ENCODE measurements at regions not wholly inside any gene's neighbourhood (a gene's known extent, or its start where the extent isn't known, plus 50 kb on each side); places are given as distances from the start of the nearest gene placed in this dataset.

DNA sequence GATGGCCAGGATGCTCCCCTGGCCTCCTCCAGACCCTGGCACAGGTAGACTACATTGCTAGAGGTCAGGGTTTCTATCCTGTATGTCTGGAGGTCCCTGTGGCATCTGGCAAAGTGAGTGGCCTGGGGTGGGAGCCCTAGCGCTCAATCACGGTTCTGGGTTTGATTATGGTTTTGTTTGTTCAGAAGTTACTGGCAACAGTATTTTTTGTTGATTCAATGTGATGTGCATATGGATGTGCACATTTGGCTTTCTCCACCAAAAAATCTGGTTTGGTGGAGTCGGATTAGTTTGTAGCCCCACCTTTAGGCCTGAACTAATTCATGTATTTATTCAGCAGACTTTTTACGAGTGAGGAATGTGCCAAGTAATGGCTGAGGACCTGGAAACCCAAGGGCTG, 109.7 kb downstream of the VEGFA start:
- DNase-seq: no peak

- DNase-seq: no peak
Observed at GRCh38 chr6:43878823-43879495, 108.9 kb downstream of the VEGFA start.

GRCh38 chr6:43878127-43878634, 108.2 kb downstream of the VEGFA start:
- DNase-seq: no peak

- DNase-seq: no peak
Observed at GRCh38 chr6:43877463-43878126, 107.6 kb downstream of the VEGFA start.

- no peak for DNase-seq
Observed at GRCh38 chr6:43877036-43877435, 107.0 kb downstream of the VEGFA start.

DNA sequence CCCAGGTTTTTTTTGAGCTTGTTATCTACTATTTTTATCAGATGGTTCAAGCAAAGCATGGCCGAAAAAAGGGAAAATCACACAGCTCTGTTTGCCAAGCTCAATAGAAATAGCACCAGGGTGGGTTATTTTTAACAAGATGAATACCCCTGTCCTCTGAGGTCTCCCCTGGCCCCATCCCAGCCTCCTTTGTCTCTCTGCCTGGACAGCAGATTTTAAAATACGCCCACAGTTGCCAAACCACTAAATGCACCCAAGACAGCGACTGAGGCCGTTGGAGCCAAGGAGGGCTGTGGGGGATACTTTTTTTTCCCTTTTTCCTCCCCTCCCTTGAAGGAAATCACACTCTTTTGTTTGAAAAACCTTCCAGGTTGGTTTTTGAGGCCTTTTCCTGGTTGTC, 106.6 kb downstream of the VEGFA start:
- no peak for DNase-seq

DNA sequence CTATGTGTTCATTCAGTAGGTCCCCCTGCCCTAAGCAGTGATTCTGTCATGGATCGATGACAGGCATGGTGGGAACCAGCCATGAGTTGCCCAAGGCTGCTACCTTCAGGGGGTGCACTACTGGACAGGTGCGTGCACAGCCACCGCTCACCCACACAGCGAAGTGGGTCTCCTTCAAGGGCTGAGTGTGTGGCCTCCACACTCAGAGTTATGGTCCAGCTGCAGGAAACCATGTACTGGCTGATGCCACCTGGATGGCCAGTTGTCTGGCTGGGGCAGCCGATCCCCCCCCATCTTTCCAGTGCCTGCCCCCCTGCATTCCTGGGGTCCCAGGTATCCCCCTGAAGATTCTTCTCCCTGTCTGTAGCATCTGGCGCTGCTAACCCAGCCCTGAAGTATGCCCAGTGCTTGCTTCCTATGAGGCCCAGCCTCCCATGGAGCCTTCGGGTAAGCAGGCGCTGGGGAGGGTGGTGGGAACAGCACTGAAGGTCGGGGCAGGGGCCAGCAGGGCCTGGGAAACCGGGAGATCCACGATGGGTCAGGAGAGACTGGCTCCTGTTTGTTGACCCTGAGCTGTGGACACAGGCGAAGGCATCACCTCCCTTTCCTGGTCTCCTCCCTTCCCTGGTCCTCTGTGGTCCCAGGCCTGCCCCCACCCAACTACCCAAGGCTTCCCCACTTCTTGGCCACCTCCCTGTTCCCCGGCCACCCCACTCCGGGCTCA, 106.0 kb downstream of the VEGFA start:
- DNase-seq: no peak

DNA sequence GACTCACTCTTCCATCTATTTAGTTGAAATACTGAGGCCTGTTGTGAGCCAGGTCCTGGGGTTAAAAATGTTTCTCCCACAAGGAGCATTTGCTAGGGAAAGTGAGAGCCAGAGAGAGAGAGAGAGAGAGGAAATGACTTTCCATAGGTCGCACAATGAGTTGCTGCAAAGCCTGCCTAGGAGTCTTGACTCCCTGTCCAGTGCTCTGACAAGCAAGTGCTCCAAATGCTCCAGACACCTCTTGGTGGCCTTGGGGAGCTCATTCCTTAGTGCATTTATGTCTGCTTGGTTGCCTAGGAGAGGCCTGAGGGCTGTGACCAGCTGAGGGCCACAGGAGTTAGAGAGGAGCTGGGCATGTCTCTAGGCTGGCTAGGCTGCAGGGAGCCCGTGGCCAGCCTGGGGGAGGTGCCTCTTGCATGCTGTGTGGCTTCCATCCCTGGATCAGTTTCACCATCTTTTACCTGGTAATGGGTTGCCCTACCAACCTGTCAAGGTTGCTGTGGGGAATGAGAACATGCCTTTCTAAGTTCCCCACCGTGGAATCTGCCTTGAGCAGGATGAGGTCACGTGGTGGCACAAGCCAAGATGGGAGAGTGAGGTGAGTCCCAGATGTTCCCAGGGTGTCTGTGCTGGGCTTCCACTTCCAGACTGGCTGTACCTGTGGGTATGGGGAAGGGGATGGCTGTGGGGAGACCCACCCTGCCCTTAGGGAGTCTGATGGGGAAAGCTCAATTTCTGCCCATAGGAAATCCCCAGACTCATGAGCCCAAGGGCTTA, 105.0 kb downstream of the VEGFA start:
- no peak for DNase-seq

DNA sequence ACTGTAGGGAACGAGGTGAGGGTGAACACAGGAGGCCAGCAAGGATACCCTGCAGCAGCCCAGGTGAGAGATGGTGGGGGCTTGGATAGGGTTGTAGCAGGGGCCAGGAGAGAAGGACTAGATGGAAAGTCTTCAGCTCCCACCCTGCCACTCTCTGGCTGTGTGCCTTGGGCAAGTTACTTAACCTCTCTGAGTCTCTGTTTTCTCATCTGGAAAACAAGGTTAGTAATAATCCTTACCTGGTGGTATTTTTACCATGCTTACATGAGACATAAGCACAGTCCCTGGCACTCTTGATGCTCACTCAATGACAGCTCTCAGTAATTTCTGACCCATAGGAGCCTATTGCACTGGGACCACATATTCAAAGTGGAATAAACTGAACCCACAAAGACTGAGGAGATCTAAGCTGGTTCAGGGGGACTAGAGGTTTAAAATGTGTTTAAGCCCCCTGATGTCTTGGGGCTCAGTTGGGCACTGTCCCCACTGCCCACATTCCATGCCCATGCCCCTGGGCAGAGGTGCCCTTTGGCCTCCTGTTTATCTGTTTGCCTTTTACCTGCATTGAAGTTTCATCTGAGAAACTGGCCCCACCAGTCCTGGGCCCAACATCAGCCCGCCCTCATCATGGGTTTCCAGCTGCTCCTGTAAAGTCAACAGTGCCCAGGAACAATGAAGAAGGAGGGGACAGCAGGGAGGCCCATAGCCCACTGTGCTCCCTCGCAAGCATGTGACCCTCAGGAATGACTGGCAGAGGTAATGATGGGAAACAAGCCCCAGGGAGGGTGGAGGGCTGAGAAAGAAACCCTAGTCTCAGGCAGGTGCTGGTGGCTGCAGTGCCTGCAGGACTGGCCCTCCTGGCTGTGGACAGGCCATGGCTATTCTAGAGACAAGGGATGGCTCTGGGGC, 104.0 kb downstream of the VEGFA start:
- no peak for DNase-seq

DNA sequence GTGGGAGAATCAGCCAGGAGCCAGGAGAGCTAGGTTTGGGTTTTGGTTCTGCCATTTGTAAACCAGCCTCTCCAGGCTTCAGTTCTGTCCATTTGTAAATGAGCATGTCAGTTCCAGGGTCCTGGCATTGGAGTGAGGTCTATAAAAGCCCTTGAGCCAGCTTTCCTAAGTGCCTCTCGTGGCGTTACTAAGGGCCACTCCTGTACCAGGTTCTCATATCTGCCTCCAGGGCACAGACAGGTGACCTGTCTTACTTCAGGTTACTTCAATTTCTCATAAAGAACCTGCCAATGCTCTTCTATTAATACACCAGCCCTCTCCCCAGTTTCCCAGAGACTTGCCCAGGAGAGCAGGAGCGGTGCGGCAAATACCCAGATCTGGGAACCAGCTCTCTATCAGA, 101.9 kb downstream of the VEGFA start:
- no peak for DNase-seq

DNA sequence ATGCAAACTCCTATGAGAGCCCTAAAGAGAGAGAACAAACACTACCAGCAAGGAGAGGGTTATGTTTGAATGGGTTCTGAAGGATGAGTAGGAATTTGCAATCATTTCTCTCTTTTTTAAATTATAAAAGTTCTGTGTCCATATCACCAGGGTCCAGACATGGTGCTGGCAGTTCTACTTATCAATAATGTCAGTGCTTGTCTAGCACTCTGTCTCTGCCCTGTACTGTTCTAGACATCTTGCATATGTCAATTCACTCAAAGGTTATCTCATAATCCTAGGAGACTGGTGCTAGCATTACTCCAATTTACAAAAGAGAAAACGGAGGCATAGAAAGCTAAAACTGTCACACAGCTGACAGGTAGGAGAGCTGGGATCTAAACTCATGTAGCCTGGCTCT, 101.3 kb downstream of the VEGFA start:
- no peak for DNase-seq

DNA sequence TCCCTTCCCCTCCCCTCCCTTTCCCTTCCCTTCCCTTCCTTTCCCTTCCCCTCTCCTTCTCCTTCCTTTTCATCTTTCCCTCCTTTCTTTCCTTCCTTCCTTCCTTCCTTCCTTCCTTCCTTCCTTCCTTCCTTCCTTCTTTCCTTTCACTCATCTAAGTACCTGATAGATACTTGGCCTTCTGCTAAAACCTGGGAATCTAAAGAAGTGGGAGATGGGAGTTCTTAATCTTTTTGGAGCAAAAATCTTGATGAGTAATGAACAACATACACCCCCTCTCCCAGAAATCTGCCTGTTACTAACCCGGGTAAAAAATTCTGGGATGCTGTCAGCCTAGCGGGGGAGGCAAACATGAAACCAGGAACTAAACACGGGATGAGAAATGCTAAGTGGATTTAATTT, 100.7 kb downstream of the VEGFA start:
- DNase-seq: no peak

DNA sequence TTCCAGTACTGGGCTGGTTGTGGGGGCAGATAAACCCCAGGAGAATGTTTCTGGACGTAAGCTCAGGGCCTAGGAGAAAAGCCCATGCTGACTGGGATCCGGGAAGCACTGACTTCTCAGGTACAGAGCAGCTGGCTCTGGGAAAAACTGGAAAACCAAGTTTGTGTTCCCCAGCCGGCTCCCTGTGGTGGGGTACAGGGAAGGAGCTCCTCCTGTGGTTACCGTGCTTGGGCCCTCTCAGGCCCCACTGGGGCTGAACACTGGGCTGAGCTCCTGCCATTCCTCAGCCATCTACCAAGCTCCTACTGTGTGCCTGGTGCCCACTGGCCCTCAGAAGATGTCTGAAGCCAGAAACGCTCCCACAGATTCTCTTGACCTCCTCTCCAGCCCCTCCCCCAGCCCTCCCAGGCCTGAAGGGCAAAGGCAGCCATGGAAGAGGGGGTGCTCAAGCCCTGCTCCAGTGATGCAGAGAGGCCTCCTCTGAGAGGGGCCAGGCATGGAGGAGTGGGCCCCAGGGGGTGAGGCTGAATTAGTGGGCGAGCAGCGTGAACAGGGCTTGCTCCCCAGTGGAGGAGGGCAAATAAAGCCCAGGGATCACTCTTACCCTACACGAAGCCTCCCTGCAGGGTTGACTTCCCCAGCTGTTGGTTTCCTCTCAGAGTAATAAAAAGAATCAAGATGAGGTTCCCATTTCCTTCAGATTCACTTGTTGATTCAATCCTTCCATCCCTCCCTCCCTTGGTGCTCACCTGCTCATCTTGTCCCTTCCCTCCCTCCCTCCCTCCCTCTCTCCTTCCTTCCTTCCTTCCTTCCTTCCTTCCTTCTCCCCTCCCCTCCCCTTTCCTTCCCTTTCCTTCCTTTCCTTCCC, 100.0 kb downstream of the VEGFA start:
- DNase-seq: no peak

DNA sequence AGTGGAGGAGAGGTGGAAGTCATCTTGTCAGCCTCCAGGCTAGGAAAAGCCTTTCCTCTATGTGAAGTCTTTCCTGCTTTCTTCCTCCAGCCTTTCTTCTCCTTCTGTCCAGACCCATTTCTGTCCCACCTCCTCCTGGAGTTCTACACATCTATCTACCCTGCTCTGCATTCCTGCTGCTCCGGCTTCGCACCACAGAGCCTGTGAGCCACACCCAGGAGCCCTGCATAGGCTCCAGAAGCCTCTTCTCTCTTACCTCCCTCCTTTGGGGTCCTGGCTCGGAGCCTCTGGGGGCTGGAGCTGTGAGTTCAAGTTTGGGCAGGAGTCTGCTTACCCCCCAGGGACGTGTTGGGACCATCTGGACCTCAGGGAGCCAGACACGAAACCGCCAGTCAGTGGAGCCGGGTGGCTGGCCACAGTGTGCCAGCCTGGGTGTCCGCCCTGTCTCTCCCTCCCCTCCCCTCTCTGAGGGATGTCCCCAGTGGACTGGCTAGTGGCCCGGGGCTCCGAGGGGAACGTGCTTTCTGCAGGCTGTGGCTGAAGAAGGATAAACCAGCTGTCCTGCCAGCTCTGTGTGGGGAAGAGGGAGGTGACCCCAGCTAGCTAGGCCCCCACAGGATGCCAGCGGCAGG, 99.2 kb downstream of the VEGFA start:
- DNase-seq: no peak

GRCh38 chr6:43868467-43868866, 98.5 kb downstream of the VEGFA start:
- DNase-seq: no peak

DNA sequence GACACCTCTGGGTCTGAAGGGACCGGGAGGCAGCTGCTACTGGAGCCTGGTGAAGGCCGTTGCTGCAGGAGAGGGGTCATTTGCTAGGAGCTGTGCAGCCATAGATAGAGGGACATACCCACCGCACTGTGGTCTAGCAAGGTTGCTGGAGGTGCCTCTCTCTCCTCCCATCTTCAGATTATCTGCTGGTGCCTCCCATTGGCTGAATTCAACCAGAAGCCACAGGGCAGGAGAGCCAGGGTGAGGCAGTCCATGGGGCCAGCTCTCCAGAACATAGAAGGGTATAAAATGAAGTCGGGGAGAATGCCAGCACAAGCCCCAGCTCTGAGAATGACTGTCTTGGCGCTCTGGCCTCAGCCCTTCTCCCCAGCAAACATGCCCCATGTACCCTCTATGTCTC, 98.0 kb downstream of the VEGFA start:
- DNase-seq: no peak

DNA sequence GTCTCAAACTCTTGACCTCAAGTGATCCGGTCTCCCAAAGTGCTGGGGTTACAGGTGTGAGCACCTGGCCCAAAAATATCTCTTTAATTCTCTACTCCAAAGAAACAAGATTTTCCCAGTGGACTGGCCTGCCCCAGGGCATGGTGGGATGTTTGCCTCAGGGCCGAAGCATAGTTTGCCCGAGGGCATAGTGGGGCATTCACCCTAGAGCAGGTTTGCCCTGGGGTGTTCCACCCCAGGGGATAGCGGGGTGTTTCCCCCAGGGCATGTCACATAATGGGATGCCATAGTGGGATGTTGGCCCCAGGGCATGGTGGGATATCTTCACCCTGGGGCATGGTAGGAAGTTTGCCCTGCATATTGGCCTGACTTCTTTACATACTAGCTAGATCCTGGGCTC, 97.2 kb downstream of the VEGFA start:
- DNase-seq: no peak

- no peak for DNase-seq
Observed at GRCh38 chr6:43865932-43866645, 96.1 kb downstream of the VEGFA start.

DNA sequence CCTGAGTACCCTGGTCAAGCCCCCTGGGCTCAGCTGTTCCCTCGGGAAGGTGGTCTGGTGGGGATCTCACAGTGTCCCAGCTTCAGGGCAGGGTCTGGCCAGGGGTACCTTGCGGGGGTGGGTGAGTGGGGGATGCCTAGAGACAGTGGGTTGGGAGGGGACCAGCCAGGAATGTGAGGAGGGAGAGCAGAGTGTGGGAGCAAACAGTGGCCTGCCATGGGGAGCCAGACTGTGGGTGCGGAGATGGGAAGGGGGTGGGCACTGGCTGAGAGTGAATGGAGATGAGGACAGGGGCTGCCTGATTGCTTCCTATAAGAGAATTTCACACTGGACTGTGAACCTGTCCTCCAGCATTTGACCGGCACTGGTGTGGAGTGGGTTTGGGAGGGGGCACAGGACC, 95.1 kb downstream of the VEGFA start:
- DNase-seq: no peak

- no peak for DNase-seq
Observed at GRCh38 chr6:43862925-43863324, 92.9 kb downstream of the VEGFA start.

All from NCI-H1436 treated with DMSO at 0.1 percent for 48 hours (cell line).